Tongue (tissue), 1 donor: ENCODE measurements at regions not wholly inside any gene's neighbourhood (a gene's known extent, or its start where the extent isn't known, plus 50 kb on each side); places are given as distances from the start of the nearest gene placed in this dataset.
A peak's percentile ranks its signal among the peaks of the same experiment; 100 is the strongest.
"Not testable (repeated sequence)": the region's sequence is repeated elsewhere in the genome, so short reads cannot be mapped to it uniquely, and the experiment has no call there.

Experiments
- DNase-seq: peaks from one replicate; pipeline ENCODE4 v3.0.0-alpha.2; 2015

GRCh38 chr14:98927986-98928385 lies 344.0 kb downstream of the BCL11B start:
- DNase-seq = no peak

- no peak for DNase-seq
Measured at GRCh38 chr14:98928418-98928817, 343.6 kb downstream of the BCL11B start.

- DNase-seq = no peak
Measured at GRCh38 chr14:98931126-98931525, 340.9 kb downstream of the BCL11B start.

DNA sequence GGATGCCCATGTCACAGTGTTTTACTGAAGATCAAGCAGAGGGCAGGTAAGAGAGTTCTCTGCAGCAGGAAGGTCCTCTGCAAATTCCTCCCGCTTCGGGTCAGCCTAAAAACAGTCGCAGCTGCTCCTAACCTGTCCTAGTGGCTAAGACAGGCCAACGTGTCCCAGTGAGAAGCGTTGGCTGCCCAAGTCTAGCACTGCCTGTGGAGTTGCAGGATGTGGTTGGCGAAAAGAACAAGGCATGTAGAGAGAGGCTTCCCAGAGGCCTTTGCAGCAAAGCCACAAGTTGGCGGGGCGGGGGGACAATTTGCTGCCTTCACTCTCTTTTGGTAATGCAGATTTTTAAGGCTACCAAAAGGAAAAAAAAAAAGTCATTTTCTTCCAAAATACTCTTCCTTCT lies 340.1 kb downstream of the BCL11B start:
- no peak for DNase-seq

DNA sequence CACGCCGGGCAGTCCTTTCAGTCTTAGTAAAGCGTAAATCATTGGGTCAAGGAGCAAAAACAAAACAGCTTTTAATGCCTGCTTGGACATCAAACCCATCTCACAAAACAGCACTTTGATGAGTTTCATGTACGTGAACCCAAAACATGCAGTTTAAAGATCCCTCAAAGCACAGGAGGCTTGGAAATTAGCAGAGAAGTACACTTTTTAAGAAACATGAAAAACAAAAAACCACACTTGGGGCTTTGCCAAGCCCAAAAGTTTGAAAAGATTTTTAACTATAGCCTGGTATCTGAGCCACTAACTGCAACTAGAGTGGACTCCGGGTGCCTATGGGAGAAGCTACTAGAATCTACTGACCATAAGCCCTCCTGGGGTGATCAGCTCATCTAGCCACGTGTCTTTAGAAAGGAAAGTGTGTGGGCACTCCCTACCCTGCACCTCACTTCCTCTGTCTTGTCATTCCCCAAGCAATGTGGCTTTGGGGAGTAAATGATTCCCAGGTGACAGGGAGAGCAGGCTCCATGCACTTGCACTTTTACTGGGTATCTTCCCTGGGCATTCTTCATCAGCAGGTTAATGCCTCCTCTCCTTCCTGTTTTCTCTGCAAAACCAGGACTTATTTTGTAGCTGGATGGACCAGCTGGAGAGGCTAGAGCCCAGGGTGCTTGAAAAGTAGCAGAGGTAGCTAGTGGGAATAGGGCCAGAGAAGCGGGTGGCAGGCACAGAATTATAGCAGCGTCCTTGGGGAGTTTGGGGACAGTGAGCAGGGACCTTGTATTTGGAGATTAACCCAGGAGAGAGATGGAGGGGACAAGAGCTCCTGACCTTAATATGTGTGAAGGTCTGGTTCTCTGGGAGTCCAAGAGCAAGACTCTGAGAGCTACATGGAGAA lies 339.3 kb downstream of the BCL11B start:
- no peak for DNase-seq

DNA sequence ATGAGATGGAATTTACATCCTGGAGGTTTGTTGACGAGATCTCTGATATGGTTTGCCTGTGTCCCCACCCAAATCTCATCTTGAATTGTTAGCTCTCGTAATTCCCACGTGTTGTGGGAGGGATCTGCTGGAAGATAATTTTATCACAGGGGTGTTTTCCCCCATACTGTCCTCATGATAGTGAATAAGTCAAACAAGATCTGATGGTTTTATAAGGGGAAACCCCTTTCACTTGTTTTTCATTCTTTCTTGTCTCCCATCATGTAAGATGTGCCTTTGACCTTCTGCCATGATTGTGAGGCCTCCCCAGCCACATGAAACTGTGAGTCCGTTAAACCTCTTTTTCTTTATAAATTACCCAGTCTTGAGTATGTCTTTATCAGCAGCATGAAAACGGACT lies 337.4 kb downstream of the BCL11B start:
- not testable (repeated sequence) for DNase-seq

DNA sequence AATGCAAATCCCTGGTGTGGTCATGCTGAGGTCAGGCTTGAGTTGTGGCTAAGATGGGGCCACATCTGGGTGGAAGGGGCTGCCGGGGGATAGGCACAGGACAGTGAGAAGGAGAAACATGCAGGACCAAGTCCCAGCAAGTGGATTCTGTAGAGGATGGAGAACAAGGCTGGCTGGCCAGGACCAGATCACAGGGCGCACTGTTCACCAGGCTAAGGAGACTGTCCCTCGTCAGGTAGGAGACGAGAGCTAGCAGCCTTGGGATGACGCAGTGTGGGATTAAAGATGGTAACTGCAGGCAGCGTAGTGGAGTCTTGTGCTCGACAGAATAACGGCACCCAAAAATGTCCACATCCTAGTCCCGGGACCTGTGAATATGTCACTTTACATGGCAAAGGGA lies 336.1 kb downstream of the BCL11B start:
- DNase-seq = no peak

DNA sequence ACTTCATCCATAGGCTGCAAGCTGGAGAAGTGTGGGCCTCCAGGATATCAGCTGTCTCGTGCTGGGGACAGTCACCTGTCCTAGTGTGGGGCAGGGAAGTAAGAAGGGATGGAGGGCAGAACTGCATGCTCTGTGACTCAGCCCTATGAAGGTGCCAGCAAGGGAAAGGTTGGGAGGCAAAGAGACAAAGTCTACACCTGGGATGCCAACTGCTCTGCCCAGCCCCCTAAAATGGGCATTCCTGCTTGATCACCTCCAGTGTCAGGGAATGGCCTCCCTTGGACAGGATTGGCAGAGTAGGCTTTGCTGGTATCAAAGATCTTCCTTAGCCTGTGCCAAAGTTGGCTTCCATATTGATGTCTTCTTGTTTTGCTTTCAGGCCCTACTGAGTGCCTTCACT lies 335.0 kb downstream of the BCL11B start:
- DNase-seq = no peak

- DNase-seq = no peak
Measured at GRCh38 chr14:98937712-98938505, 334.1 kb downstream of the BCL11B start.

- no peak for DNase-seq
Measured at GRCh38 chr14:98940693-98941437, 331.1 kb downstream of the BCL11B start.

- no peak for DNase-seq
Measured at GRCh38 chr14:98941481-98941880, 330.5 kb downstream of the BCL11B start.

- no peak for DNase-seq
Measured at GRCh38 chr14:98943907-98944306, 328.1 kb downstream of the BCL11B start.

DNA sequence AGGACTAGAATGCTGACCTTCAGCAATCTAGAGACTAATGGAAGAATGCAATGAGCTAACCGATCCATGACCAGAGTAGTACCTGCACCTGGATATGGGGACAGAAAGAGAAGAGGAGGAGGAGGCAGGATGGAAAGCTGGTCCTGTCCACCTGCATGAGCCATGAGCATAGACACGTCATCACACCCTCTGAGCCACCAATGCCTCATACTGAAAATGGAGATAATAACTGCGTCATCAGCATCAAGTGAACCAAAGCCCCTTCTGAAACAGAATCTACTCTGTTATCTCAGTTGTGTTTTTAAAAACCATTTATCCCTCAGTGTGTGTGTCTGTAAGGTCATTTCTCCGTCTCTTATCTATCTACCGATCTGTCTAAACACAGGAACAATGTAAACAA lies 327.0 kb downstream of the BCL11B start:
- DNase-seq = no peak

DNA sequence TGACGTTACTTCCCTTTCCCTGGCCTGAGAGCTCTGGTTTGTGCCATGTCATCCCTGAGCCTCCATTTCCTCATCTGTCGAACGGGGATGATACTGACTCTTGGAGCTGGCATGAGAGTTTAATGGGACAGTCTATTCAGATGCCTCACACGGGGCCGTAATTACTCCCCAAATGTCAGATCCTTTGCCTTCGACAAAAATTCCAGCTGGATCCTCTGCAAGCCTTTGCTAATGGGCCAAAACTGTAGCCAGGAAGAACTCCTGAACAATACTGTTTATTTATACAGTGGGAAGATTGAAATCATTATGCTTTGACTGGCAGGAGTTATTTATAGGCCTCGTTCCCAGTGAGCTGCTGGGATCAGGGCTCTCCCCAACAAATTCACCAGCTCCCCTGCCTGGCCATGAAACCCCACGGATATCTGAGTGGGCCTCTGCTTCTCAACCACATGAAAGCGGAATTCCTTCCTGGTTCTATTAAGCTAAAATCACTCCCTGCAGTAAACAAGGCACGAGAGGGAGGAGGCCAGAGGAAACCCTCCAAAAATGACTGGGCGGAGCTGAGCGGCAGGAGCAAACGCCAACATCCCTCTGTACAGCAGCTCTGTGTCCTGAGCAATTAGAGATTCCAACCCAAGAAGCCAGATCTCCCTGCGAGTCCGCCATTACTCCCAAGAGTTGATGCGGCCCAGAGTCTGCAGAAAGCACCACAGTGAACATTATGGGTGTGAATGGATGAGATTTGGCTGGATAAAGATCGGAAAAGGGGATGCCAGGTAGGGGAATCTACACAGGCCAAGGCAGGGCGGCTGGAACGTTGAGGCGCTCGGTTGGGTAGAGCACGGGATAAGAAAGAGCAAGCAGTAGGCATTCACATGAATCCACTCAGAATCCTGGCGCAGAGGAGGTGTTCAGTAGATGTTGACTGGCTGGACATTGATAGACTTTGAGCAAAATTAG lies 326.1 kb downstream of the BCL11B start:
- peak; percentile 64 for DNase-seq

GRCh38 chr14:98946940-98947339 lies 325.1 kb downstream of the BCL11B start:
- peak; percentile 81 for DNase-seq

DNA sequence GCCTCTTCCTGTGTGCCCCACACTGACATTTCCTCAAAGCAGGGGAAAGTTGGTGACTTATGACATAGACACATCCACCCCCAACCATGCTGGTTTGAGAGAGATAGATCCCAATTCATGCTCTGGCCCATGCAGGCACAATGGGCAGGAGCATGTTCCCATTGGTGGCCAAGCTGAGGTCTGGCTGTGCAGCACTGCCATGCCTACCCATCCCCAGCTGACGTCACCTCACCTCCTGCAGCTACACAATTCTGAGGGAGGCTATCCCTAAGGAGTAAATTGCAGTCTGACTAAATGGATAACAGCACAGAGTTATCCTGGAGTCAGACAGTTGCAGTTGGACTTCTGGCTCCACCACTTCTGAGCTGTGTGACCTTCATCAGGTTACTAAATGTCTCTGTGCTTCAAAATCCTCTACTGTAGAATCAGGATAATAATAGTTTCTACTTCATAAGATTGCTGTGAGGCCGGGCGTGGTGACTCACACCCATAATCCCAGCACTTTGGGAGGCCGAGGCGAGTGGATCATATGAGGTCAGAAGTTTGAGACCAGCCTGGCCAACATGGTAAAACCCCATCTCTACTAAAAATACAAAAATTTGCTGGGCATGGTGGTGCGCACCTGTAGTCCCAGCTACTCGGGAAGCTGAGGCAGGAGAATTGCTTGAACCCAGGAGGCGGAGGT lies 323.9 kb downstream of the BCL11B start:
- no peak for DNase-seq

- DNase-seq = peak; percentile 22
Measured at GRCh38 chr14:98949051-98949450, 322.9 kb downstream of the BCL11B start.

DNA sequence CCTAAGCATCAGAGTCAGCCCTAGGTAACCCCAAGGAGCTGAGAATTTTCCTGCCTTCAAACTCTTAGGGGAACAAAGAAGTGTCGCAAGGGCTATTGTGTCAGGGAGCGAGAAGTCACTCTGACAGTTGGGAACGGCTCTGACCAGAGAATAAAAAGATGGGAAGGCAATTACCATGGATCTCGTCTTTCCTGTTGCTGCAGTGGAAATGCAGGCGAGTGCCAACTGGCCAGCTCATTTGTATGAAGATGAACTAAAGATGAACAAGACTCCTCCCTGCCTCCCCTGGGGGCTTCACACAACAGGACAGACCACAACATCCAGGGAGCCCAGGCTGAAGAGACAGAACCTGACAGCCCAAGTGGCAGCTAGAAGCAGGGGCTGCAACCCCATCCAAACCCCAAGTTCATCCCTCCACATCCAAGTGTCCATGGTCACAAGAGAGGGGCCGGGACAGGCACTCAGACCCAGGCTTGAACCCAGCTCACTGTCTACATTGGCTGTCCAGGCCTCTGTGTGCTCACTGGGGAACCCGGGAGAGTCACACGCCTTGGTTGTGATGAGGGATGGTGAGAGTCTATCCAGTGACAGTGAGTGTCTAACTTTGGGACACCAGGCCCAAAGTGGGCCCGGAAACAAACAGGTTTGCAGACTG lies 322.4 kb downstream of the BCL11B start:
- peak; percentile 74 for DNase-seq

- peak; percentile 49 for DNase-seq
Measured at GRCh38 chr14:98950353-98950895, 321.6 kb downstream of the BCL11B start.

DNA sequence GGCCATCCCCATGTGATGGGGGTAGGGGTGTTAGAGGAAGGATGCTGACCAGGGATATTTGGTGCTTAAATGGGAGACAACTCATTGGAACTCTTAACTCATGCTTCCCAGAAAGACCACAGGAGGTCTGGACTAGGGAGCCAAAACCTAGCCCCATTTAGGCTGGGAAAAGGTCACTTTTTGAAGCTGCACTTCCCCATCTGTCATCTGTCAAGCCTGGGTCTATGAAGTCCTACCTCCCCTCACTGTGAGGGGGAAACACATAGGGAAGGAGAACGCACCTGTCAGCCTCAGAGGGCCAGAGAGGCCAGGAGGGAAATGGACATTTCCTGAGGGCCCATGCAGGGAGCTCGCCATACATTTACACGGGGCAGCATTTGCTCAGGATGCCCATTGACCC lies 321.0 kb downstream of the BCL11B start:
- no peak for DNase-seq
